ENCODE measurements at regions not wholly inside any gene's neighbourhood (a gene's known extent, or its start where the extent isn't known, plus 50 kb on each side); places are given as distances from the start of the nearest gene placed in this dataset.
"Not testable (repeated sequence)": the region's sequence is repeated elsewhere in the genome, so short reads cannot be mapped to it uniquely, and the experiment has no call there.

- DNase-seq = no peak
Measured at GRCh38 chr13:107643615-107644014, 571.7 kb downstream of the LIG4 start.

DNA sequence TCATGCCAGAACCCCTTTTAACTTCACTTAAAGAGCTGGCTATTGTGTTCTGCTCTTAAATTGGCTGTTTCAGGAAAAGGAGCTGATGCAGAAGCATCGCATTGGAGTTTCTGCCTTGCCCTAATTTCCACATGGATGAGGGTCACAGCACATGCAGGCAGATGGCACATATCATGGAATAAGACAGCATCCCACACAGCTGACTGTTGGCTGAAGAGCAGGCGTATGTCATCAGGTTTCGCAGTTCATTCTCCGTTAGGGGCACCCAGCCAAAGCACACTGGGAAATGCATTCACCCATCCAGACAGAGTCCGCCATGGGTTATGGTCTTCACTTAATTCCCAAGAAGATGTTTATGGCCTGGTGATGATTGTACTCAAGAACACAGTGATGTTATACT, 572.5 kb downstream of the LIG4 start:
- no peak for DNase-seq

- DNase-seq = no peak
Measured at GRCh38 chr13:107641574-107641973, 573.8 kb downstream of the LIG4 start.

DNA sequence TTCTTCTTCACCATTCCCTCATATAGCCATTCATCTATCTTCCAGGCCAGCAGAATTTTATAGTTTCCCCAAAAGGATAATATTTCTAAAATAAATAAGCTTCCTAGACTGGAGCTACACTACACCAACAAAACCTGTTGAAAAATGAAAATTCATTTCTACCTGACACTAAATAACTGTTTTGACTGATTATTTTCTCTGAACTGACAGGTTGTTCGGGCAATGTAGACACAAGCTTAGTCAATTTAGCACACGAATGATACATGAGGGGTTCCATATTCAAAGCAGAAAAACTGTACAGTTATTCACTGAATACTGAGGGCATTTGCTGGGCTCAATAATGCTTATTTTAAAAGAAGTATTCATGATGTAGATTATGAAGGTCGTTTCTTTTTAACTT, 589.7 kb downstream of the LIG4 start:
- no peak for DNase-seq

- DNase-seq = no peak
Measured at GRCh38 chr13:107617527-107617926, 597.8 kb downstream of the LIG4 start.

DNA sequence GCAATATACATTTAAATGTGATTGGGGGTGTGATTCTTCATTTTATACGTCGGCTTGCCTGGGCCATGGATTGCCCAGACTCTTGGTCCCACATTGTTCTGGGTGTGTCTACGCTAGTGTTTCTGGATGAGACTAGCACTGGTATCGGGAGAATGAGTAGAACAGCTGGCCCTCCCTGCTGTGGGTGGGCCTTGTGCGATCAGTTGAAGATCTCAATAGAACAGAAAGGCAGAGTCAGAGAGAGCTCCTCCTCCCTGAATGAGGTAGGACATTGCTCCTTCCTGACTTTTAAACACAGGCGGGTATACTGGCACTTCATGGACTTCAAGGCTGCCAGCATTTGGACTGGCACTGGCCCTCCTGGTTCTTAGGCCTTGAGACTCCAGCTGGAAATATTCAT, 603.0 kb downstream of the LIG4 start:
- DNase-seq = no peak

DNA sequence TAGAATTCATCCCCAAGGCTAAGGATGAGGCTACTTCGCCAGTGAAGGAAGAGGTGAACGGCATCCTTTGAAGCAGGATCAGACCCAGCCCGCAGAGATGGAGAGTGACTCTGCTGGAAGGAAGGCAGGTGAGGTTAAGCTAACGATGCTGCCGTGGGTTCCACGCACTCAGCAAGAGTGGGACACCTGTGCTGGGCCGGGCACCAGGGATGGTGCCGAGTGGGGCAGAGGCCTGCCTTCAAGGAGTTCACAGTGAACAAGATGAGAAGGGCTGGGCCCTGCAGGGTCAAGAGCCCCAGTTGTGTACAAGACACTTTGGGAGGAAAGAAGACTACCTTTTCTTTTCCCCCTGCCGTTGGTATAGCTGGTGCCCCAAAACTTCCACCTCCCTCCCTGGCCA, 606.6 kb downstream of the LIG4 start:
- no peak for DNase-seq

GRCh38 chr13:107600971-107601370, 614.4 kb downstream of the LIG4 start:
- DNase-seq = no peak

DNA sequence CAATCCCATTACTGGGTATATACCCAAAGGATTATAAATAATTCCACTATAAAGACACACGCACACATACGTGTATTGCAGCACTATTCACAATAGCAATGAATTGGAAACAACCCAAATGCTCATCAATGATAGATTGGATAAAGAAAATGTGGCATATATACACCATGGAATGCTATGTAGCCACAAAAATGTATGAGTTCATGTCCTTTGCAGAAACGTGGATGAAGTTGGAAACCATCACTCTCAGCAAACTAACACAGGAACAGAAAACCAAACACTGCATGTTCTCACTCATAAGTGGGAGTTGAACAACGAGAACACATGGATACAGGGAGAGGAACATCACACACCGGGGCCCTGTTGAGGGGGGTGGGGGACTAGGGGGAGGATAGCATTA, 619.0 kb downstream of the LIG4 start:
- DNase-seq = not testable (repeated sequence)

- no peak for DNase-seq
Measured at GRCh38 chr13:107590556-107590955, 624.8 kb downstream of the LIG4 start.

DNA sequence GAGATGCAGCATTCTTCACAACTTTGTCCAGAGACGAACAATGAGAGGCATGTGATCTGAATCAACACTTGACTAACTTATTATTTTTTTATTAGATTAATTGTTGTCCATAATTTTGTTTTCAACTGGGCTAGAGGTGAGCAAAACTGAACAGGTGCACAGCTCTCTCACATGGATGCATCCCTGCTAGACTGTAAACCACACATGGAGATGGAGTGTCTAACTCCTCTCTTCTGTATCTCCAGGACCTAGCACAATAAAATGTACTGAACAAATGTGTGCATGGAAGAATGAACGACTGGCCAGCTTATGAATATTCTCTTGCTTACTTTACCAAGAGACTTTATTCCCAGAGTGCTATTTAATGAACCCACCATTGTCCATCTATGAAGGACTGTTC, 627.7 kb downstream of the LIG4 start:
- DNase-seq = no peak

DNA sequence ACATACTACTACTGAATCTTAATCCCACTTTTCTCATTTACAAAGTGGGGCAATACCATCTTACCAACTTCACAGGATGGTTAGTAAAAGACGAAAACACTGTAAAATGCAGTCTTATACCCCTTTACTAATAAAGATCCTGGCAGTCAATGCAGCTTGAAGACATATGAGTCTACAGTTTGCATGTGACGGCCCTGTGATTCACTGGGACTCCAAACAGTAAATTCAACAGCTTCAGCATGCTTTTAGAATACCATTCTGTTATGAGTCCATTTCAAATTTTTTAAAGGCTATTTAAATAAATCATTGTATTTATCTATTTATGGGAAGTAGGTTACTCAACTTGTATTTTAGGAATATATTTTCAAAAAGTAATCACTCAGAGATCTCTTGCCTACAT, 629.1 kb downstream of the LIG4 start:
- DNase-seq = no peak

DNA sequence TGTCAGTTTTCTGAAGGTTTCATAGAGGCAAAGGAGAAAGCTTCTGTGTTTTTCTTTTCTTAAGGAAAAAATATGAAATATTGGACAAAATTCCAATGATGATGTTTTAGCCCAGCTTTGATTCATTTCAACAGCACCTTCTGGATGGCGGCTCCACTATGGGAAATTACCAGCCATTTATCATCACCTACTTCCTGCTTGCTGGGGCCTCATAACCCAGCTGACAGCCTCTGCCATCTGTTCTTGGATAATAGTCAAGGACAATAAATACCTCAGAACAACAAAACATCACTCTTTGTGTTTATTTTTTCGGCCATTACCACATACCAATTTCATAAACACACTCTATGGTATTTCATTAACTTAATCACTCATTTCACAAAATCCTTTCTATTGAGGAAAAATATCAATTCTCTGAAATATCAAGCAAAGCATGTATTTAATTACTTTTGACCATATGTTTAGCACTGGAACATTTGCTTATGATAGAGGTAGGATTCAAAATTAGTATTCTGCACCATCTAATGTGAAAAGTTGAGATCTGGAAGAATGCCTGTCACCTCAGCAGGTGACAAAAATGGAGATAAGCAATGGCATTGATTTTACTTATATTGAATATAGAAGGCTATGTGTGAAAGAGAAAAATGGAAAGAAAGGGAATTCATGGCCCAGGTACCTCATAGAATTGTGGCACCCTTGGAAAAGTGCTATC, 629.7 kb downstream of the LIG4 start:
- no peak for DNase-seq

DNA sequence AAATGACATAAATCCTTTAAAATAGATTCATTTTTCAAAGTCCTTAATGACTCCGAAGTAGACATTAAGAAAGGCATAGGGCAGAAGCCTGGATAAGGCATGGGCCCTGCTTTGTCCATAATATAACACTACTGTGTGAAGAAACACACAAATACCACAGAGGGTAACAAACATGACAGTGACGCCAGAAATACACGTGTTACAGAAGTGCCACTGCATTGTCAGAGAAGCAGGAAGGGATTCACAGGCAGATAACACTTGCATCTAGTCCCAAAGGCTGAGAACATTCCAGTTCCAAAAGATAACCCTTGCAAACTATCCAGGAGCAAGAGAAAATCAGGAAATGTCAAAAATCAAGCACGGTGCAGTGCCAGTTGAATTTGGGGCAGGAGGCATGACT, 633.2 kb downstream of the LIG4 start:
- DNase-seq = no peak

- no peak for DNase-seq
Measured at GRCh38 chr13:107580741-107581412, 634.5 kb downstream of the LIG4 start.

DNA sequence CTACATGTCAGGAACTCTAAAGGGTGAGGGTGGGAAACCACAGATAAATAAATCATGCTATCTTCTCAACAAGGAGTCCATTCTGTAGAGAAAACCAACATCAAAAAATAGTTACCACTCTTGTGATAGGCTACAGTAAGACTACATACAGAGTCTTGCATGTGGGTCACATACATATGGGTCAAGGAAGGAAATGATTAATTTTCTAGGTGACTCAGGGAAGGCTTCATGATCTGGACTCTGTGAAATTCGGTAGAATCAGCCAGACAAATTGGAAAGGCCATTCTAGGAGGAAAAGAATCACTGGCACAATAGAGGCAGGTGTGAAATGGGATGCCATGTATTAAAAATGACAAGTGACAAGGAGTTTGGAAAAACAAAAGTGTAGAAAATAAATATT, 638.9 kb downstream of the LIG4 start:
- DNase-seq = no peak

DNA sequence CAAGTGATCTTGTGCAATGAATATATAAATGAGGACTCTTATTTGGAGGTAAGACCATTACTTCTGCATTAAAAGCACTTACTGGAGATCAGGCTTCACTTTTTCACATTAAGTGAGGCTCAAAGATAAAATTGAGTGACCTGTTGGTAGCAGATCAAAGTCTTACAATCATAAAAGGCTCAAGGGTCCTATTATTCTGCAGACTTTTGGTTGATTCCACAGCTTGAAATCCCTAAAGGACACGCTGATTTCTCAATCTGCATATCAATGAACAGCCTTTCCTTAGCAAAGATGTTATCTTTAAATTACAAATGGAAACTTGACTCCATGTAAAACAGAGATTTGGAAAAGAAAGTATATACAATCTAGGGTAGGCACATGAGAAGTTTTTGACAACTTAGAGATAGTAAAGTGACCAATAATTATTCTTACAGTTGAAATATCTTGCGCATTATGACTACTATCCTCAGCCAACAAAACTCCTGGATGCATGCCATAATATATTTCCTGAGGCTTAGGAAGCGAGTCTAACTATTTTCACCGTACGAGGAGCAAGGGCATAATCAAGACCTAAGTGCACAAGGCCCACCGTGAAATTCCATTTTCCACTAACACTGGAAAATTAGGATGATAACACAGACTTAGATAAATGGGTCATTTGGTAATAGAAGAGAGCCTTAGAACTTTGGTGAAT, 640.7 kb downstream of the LIG4 start:
- DNase-seq = no peak

DNA sequence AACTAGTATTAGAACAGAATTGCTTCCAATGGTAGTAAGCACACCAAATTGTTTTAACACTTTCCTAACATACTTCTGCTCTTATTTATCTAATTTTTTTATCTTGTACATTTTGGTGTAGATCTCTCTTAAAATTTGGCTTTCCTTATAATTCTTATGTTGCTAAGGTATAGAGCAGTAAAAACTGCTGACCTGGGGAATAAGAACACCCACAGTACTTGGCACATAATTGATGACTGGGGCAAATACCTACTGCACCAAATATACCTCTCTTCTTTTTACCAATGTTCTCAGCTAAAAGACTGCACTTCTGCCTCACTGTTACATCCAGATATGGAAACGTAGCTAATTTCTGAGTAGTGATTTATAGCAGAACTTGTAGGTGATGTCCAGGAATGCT, 642.2 kb downstream of the LIG4 start:
- DNase-seq = no peak

DNA sequence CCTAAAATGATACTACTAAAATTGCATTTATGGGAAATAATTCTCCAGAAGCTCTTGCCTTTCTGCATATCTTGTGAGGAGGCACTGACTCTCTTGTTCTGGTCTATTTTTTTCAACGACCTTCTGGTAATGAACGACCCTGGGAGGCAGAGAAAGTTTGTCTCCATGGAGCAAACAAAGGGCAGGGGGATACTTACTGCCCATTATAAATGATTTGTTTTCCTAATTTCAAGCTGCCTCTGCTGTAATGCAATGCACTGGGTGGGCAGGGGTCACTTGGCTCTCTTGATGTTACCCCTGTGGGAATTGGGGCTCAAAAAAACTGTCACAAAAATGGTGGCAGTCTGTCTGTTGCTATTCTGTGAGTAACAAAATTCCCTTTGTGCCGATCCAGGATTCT, 643.2 kb downstream of the LIG4 start:
- no peak for DNase-seq

DNA sequence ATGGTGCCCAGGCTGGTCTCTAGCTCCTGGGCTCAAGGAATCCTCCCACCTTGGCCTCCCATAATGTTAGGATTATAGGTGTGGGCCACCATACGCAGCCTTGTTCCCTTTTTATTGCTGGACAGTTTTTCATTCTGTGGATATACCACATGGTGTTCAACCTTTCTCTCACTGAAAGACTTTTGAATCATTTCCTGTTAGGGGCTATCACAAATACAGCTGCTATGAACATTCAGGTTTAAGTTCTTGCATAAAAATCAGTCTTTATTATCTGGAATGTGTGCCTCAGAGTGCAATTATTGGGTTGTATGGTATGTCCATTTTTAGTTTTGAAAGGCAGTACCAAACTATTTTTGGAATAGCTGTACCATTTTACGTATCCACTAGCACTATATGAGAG, 647.2 kb downstream of the LIG4 start:
- DNase-seq = no peak

- no peak for DNase-seq
Measured at GRCh38 chr13:107563099-107563925, 652.0 kb downstream of the LIG4 start.

DNA sequence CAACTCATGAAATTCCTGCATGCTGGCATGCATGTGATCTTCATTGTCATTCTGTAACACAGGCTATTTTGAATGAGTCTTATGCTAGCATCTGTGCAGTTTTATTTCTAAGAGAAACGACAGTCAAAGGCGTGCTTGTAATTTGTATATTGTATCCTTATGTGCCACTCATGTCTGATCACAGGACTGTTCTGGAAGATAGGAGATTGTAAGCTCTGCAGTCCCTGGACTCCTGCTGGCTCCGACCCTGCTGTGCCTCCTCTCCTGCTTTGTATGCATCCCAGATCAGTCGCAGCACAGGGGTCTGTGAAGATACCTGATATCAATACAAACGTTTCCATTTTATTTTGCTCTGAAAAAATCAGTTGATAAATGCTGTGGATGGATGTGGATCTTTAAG, 653.1 kb downstream of the LIG4 start:
- DNase-seq = no peak

DNA sequence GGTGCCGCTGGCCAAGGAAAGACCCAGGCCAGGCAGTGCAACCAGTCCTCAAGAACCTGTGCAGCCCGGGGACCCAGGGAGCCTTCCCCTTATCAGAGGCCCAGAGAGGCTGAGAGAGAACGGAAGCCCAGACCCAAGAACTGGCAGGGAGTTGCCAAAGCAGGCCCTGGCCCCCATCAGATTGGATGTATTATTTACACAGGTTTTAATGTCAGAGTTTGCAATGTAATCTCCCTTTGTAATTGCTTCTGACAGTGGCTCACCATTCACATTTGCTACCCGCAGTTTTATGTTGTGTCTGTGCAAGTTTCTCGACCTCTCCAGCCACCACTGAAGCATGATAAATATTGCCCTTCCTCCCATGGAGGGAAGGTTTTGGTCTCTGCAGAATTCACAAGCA, 660.9 kb downstream of the LIG4 start:
- DNase-seq = no peak
